HEK293T (cell line): ENCODE measurements at regions not wholly inside any gene's neighbourhood (a gene's known extent, or its start where the extent isn't known, plus 50 kb on each side); places are given as distances from the start of the nearest gene placed in this dataset.

Experiments used
- ARNT ChIP-seq: fragments of 450-650 bp; IDR thresholded peaks from 2 replicates; pipeline ENCODE4 v1.6.1; 2017; ENCODE audit warnings: mild to moderate bottlenecking
- BHLHE40 ChIP-seq: fragments of 450-650 bp; IDR thresholded peaks from 2 replicates; pipeline ENCODE4 v1.6.1; 2016; ENCODE audit warnings: mild to moderate bottlenecking, moderate library complexity, borderline replicate concordance
- FOXM1 ChIP-seq: fragments of 450-650 bp; IDR thresholded peaks from 2 replicates; pipeline ENCODE4 v1.6.1; 2017; ENCODE audit warnings: mild to moderate bottlenecking, borderline replicate concordance
- L3MBTL2 ChIP-seq: fragments of 450-650 bp; conservative IDR thresholded peaks from 2 replicates; pipeline ENCODE4 v1.6.1; 2016; ENCODE audit warnings: mild to moderate bottlenecking
- LEF1 ChIP-seq: fragments of 450-650 bp; IDR thresholded peaks from 2 replicates; pipeline ENCODE4 v1.6.1; 2017; ENCODE audit warnings: mild to moderate bottlenecking, borderline replicate concordance
- NFRKB ChIP-seq: fragments of 450-650 bp; IDR thresholded peaks from 2 replicates; pipeline ENCODE4 v1.6.1; 2016; ENCODE audit warnings: mild to moderate bottlenecking, moderate library complexity
- PKNOX1 ChIP-seq: fragments of 450-650 bp; IDR thresholded peaks from 2 replicates; pipeline ENCODE4 v1.6.1; 2016
- SP1 ChIP-seq: fragments of 450-650 bp; IDR thresholded peaks from 2 replicates; pipeline ENCODE4 v1.6.1; 2017
- TARDBP ChIP-seq: fragments of 450-650 bp; IDR thresholded peaks from 2 replicates; pipeline ENCODE4 v1.6.1; 2016

- TF ChIP-seq LEF1 = no peak
- TF ChIP-seq PKNOX1 = no peak
- no peak for TF ChIP-seq L3MBTL2
- TF ChIP-seq SP1 = no peak
- TF ChIP-seq FOXM1 = no peak
- no peak for TF ChIP-seq BHLHE40
- no peak for TF ChIP-seq TARDBP
- no peak for TF ChIP-seq NFRKB
- TF ChIP-seq ARNT = no peak
These were observed 69.7 kb upstream of the ALK start for GRCh38 chr2:29991086-29991485.
